PC-9 (cell line): ENCODE measurements at regions not wholly inside any gene's neighbourhood (a gene's known extent, or its start where the extent isn't known, plus 50 kb on each side); places are given as distances from the start of the nearest gene placed in this dataset.

Source experiments
- BruUV-seq: library from RNA; stranded (reverse); fragments of 400-500 nt; replicated peaks from 2 replicates; lab custom pipeline; 2021; lab: Mats Ljungman, UMichigan
- CTCF ChIA-PET: fragments of 300-600 bp; sonication (Branson Sonifier 250); formaldehyde crosslinking; loops from one replicate; lab custom pipeline; 2022; ENCODE audit warnings: antibody characterized with exemption; lab: Charles Lee
- POLR2A ChIA-PET: fragments of 300-600 bp; sonication (Branson Sonifier 250); formaldehyde crosslinking; loops from one replicate; lab custom pipeline; 2022; ENCODE audit warnings: antibody characterized with exemption; ENCODE audit not compliant: unreplicated experiment; lab: Charles Lee
- DNase-seq, 2 experiments: peaks; one replicate each; pipeline versions ENCODE4 v3.0.0 to v3.0.0-alpha.2; 2015 to 2022; ENCODE audit warnings: mixed read lengths in 1 of 2
- H2AFZ ChIP-seq: fragments of 200-600 bp; sonication (generic); 2 replicates; pipeline ENCODE4 v1.8.1; 2017; ENCODE audit warnings: antibody characterized with exemption
- H3F3A ChIP-seq: fragments of 200-600 bp; sonication (generic); 2 replicates; pipeline ENCODE4 v1.8.1; 2017; ENCODE audit warnings: antibody characterized with exemption, mild to moderate bottlenecking, low read depth; ENCODE audit not compliant: insufficient read depth
- H3K27ac ChIP-seq: fragments of 200-600 bp; sonication (generic); 2 replicates; pipeline ENCODE4 v1.6.1; 2016; ENCODE audit warnings: mixed run types
- H3K27me3 ChIP-seq: fragments of 200-600 bp; sonication (generic); 2 replicates; pipeline ENCODE4 v1.6.1; 2016; ENCODE audit warnings: low read depth, mixed run types; ENCODE audit not compliant: insufficient read depth
- H3K36me3 ChIP-seq: fragments of 200-600 bp; sonication (generic); 2 replicates; pipeline ENCODE4 v1.6.1; 2016; ENCODE audit warnings: low read depth, mixed run types
- H3K4me1 ChIP-seq: fragments of 200-600 bp; sonication (generic); replicated peaks from 2 replicates; pipeline ENCODE4 v1.6.1; 2016; ENCODE audit warnings: mixed run types; ENCODE audit not compliant: insufficient read depth
- H3K4me2 ChIP-seq: fragments of 200-600 bp; sonication (generic); 2 replicates; pipeline ENCODE4 v1.6.1; 2017; ENCODE audit warnings: mixed run types
- H3K4me3 ChIP-seq: fragments of 200-600 bp; sonication (generic); 2 replicates; pipeline ENCODE4 v1.6.1; 2016; ENCODE audit warnings: mixed run types
- H3K79me2 ChIP-seq: fragments of 200-600 bp; sonication (generic); 2 replicates; pipeline ENCODE4 v1.6.1; 2017; ENCODE audit warnings: low read depth, mixed run types
- H3K9me2 ChIP-seq: fragments of 200-600 bp; sonication (generic); 2 replicates; pipeline ENCODE4 v1.8.1; 2017; ENCODE audit warnings: mild to moderate bottlenecking; ENCODE audit not compliant: insufficient read depth
- H3K9me3 ChIP-seq: fragments of 200-600 bp; sonication (generic); 2 replicates; pipeline ENCODE4 v1.8.1; 2016; ENCODE audit warnings: low read depth; ENCODE audit not compliant: insufficient read depth
- H4K20me1 ChIP-seq: fragments of 200-600 bp; sonication (generic); 2 replicates; pipeline ENCODE4 v1.8.1; 2017; ENCODE audit not compliant: insufficient read depth
- EZH2 ChIP-seq: fragments of 200-600 bp; sonication (generic); IDR thresholded peaks from 2 replicates; pipeline ENCODE4 v1.8.0; 2017; ENCODE audit warnings: antibody characterized with exemption, low read depth
- intact Hi-C: fragments of 100-400 bp; cut with micrococcal nuclease; formaldehyde crosslinking; loops from one replicate; pipeline ENCODE4 v1.10.0; 2022; ENCODE audit not compliant: unreplicated experiment
- TF ChIP-seq, protein P1 (sequence below): fragments of 200-600 bp; sonication (generic); conservative IDR thresholded peaks from 2 replicates; pipeline ENCODE4 v1.6.1; 2017; ENCODE audit warnings: mixed run types, antibody characterized with exemption, mild to moderate bottlenecking, moderate library complexity

DNA sequence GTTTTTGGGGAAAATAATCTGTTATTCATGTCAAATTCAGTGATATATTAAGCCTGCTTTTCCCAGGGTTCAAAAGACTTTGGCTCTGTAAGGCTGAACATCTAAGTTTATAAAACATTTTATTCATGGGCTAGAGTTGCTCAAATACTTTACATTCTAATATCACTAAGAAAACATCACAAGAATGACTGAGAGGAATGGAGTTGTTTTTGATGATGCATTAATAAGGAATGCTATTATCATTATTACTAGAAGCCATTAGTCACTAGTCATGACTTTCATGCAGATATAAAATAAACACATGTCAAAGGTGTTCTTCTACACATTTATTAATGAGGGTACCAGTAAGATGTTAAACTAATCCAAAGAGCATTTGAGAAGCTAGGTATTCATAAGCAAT lies 185.5 kb upstream of the KCNN2 start:
- H3K79me2 ChIP-seq: no peaks in the 10 kb centered on the region
- peak in 1 of 2 experiments; percentile 38 for DNase-seq
- H3K9me3 ChIP-seq: peaks cover 3% of the 10 kb centered on the region; the same call in 1 of the 2 replicates
- no peaks in the 10 kb centered on the region for H3K36me3 ChIP-seq
- H3K27me3 ChIP-seq: no peaks in the 10 kb centered on the region
- H3K4me1 ChIP-seq: no peaks in the 10 kb centered on the region
- H3F3A ChIP-seq: no peaks in the 10 kb centered on the region
- no peak overlapping the region for H3K4me3 ChIP-seq
- TF ChIP-seq, protein P1, sequence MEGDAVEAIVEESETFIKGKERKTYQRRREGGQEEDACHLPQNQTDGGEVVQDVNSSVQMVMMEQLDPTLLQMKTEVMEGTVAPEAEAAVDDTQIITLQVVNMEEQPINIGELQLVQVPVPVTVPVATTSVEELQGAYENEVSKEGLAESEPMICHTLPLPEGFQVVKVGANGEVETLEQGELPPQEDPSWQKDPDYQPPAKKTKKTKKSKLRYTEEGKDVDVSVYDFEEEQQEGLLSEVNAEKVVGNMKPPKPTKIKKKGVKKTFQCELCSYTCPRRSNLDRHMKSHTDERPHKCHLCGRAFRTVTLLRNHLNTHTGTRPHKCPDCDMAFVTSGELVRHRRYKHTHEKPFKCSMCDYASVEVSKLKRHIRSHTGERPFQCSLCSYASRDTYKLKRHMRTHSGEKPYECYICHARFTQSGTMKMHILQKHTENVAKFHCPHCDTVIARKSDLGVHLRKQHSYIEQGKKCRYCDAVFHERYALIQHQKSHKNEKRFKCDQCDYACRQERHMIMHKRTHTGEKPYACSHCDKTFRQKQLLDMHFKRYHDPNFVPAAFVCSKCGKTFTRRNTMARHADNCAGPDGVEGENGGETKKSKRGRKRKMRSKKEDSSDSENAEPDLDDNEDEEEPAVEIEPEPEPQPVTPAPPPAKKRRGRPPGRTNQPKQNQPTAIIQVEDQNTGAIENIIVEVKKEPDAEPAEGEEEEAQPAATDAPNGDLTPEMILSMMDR: no peak
- no peak for TF ChIP-seq EZH2
- ChIA-PET CTCF (no interaction called here), POLR2A (no interaction called here)
- H3K27ac ChIP-seq: no peak overlapping the region
- intact Hi-C loops: no loop called here
- 0 out of 2 replicates have a peak overlapping the region, but pooled peaks have one; percentile 13 for H3K4me2 ChIP-seq
- BruUV-seq: no TSS peak
- no peaks in the 10 kb centered on the region for H3K9me2 ChIP-seq
- H4K20me1 ChIP-seq: no peaks in the 10 kb centered on the region
- H2AFZ ChIP-seq: no peak overlapping the region

DNA sequence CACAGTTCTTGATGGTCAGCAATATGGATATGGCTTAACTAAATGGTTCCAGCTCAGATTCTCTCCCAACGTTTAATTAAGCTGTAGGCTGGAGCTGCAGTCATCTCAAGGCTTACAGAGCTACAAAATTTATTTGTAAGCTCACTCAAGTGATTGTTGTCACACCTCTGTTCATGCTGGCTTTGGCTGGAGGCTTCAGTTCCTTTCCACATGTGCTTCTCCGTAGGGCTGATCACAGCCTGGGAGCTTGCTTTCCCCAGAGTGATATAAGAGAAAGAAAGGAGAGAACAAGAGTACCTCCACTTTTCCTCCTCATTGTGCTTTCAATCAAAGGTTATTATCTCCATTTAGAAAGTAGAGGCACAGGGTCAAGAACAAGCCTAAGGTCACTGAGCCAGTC lies 182.7 kb upstream of the KCNN2 start:
- Histone ChIP-seq H3K4me3 (no peak overlapping the region), H3K27ac (no peak overlapping the region), H3F3A (no peaks in the 10 kb centered on the region), H3K9me2 (no peaks in the 10 kb centered on the region; the same call in 1 of the 2 replicates), H3K4me1 (no peaks in the 10 kb centered on the region), H3K4me2 (no peak overlapping the region), H4K20me1 (no peaks in the 10 kb centered on the region), H3K9me3 (peaks cover under 1% of the 10 kb centered on the region; the same call in 1 of the 2 replicates), H3K36me3 (no peaks in the 10 kb centered on the region), H2AFZ (no peak overlapping the region), H3K79me2 (no peaks in the 10 kb centered on the region), H3K27me3 (no peaks in the 10 kb centered on the region)
- TF ChIP-seq, protein P1: no peak
- TF ChIP-seq EZH2: no peak
- intact Hi-C loops: no loop called here
- ChIA-PET POLR2A (no interaction called here), CTCF (no interaction called here)
- BruUV-seq: no TSS peak
- no peak for DNase-seq

DNA sequence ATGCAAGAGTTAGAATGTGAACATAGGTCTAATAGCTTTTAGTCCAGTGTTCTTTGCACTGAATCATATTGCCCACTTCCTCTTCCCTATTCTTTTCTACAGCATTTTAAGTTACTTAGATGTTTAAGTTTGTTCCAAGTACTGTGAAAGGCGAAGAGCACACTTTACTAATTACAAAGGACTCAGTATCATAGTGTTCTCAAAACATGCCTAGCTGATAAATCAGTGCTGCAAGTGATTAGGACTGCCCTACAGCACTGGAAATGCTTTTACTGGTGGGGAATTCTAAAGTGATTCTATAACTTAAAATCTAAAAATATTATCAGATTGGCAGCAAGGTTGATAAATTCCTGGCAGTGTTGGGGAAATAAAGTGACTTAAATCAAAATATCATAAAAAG lies 177.9 kb upstream of the KCNN2 start:
- H4K20me1 ChIP-seq: no peaks in the 10 kb centered on the region
- H3K9me2 ChIP-seq: no peaks in the 10 kb centered on the region; the same call in 1 of the 2 replicates
- H3K4me3 ChIP-seq: no peak overlapping the region
- no peaks in the 10 kb centered on the region for H3K36me3 ChIP-seq
- no TSS peak for BruUV-seq
- ChIA-PET CTCF (no interaction called here), POLR2A (no interaction called here)
- no peak for TF ChIP-seq EZH2
- TF ChIP-seq, protein P1: no peak
- no peaks in the 10 kb centered on the region for H3K9me3 ChIP-seq
- no peak overlapping the region for H2AFZ ChIP-seq
- no peaks in the 10 kb centered on the region for H3K79me2 ChIP-seq
- no peak overlapping the region for H3K4me2 ChIP-seq
- DNase-seq: no peak
- no peak overlapping the region for H3K27ac ChIP-seq
- H3F3A ChIP-seq: no peaks in the 10 kb centered on the region
- intact Hi-C loops: no loop called here
- H3K27me3 ChIP-seq: no peaks in the 10 kb centered on the region
- no peaks in the 10 kb centered on the region for H3K4me1 ChIP-seq
